DOHH2 (cell line): ENCODE measurements at regions not wholly inside any gene's neighbourhood (a gene's known extent, or its start where the extent isn't known, plus 50 kb on each side); places are given as distances from the start of the nearest gene placed in this dataset.

Source experiments
- EZH2phosphoT487 ChIP-seq: fragments of 200-600 bp; sonication (generic); IDR thresholded peaks from 2 replicates; pipeline ENCODE4 v1.6.1; 2017; ENCODE audit warnings: borderline replicate concordance, mild to moderate bottlenecking, antibody characterized with exemption, low read length, moderate library complexity, mixed read lengths
- TF ChIP-seq, protein P1 (sequence below): fragments of 200-600 bp; sonication (generic); IDR thresholded peaks from one replicate; pipeline ENCODE4 v1.5.1; 2014; ENCODE audit warnings: antibody characterized with exemption, mild to moderate bottlenecking, low read depth, low read length; ENCODE audit not compliant: poor library complexity, severe bottlenecking

DNA sequence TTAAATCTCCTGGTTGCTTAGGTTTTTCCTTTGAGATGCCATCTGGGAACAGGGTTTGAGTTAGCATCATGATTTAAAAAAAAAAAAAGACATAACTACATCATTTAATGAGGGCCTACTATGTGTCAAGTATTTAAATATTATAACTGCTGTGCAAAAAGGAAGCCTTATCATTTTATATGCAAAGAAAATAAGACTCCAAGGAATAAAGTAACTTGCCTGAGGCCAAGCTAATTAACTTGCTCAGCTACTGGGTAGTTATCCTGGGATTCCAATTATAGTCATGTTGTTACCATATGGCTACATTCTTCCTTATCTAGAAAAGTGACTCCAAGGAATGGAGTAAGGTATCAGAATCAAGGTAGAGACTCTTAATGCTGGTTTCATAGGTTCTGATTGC lies 123.5 kb downstream of the SLC41A2 start:
- TF ChIP-seq, protein P1, sequence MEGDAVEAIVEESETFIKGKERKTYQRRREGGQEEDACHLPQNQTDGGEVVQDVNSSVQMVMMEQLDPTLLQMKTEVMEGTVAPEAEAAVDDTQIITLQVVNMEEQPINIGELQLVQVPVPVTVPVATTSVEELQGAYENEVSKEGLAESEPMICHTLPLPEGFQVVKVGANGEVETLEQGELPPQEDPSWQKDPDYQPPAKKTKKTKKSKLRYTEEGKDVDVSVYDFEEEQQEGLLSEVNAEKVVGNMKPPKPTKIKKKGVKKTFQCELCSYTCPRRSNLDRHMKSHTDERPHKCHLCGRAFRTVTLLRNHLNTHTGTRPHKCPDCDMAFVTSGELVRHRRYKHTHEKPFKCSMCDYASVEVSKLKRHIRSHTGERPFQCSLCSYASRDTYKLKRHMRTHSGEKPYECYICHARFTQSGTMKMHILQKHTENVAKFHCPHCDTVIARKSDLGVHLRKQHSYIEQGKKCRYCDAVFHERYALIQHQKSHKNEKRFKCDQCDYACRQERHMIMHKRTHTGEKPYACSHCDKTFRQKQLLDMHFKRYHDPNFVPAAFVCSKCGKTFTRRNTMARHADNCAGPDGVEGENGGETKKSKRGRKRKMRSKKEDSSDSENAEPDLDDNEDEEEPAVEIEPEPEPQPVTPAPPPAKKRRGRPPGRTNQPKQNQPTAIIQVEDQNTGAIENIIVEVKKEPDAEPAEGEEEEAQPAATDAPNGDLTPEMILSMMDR: no peak
- no peak for TF ChIP-seq EZH2phosphoT487
